ENCODE measurements at regions not wholly inside any gene's neighbourhood (a gene's known extent, or its start where the extent isn't known, plus 50 kb on each side); places are given as distances from the start of the nearest gene placed in this dataset.

DNA sequence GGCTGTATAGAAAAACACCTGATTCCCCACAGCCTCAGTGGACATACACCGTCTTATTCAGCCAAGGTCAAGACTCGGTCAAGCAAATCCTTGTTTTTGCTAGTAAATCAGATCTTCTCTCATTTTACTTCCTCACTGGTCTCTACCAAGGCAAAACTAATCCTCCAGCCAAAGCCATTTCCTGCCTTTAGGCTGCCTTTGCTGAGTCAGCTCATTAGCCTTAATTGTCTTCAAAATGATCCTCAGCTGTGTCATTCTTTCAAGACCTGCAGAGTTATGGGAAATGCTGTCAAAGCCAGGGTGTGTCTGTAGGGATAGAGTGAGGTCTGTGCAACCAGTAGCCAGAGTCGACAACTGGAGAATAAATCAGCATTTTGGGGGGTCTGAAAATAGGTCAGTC, 107.2 kb upstream of the FAM180A start:
- no peak for TF ChIP-seq POLR2AphosphoS5 (IDR thresholded peaks at IDR 0.05; ENCODE audit: low read depth, low read length)
- TF ChIP-seq, protein P1, sequence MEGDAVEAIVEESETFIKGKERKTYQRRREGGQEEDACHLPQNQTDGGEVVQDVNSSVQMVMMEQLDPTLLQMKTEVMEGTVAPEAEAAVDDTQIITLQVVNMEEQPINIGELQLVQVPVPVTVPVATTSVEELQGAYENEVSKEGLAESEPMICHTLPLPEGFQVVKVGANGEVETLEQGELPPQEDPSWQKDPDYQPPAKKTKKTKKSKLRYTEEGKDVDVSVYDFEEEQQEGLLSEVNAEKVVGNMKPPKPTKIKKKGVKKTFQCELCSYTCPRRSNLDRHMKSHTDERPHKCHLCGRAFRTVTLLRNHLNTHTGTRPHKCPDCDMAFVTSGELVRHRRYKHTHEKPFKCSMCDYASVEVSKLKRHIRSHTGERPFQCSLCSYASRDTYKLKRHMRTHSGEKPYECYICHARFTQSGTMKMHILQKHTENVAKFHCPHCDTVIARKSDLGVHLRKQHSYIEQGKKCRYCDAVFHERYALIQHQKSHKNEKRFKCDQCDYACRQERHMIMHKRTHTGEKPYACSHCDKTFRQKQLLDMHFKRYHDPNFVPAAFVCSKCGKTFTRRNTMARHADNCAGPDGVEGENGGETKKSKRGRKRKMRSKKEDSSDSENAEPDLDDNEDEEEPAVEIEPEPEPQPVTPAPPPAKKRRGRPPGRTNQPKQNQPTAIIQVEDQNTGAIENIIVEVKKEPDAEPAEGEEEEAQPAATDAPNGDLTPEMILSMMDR (IDR thresholded peaks at IDR 0.05) = no peak
- TF ChIP-seq REST (IDR thresholded peaks at IDR 0.05; ENCODE audit: insufficient read depth in 1 of 2, low read depth in 2 of 2, low read length in 1 of 2) = no peak
- no peak for TF ChIP-seq SIN3A (IDR thresholded peaks at IDR 0.05; ENCODE audit: borderline replicate concordance, insufficient read depth, low read depth, low read length)

Data from Panc1 (cell line).